PC-3 (cell line): ENCODE measurements at regions not wholly inside any gene's neighbourhood (a gene's known extent, or its start where the extent isn't known, plus 50 kb on each side); places are given as distances from the start of the nearest gene placed in this dataset.
A peak's percentile ranks its signal among the peaks of the same experiment; 100 is the strongest.

ENCODE experiments used
- ATAC-seq: fragments of 200-7000 bp; cut with Tn5 transposase; 2 replicates; pipeline ENCODE4 v1.9.1; 2020; ENCODE audit warnings: mild to moderate bottlenecking, moderate library complexity
- BruUV-seq: library from RNA; stranded (reverse); fragments of 400-500 nt; replicated peaks from 2 replicates; lab custom pipeline; 2021; lab: Mats Ljungman, UMichigan
- CTCF ChIA-PET: fragments of 300-600 bp; sonication (Branson Sonifier 250); formaldehyde crosslinking; loops from one replicate; lab custom pipeline; 2022; ENCODE audit warnings: antibody characterized with exemption; lab: Charles Lee
- POLR2A ChIA-PET: fragments of 300-600 bp; sonication (Branson Sonifier 250); formaldehyde crosslinking; loops from one replicate; lab custom pipeline; 2022; ENCODE audit warnings: antibody characterized with exemption; ENCODE audit not compliant: unreplicated experiment; lab: Charles Lee
- DNase-seq: peaks from one replicate; pipeline ENCODE4 v3.0.0-alpha.2; 2015
- H2AFZ ChIP-seq: fragments of 300-600 bp; sonication (generic); 2 replicates; pipeline ENCODE4 v1.6.0; 2016; ENCODE audit warnings: antibody characterized with exemption, low read length
- H3F3A ChIP-seq: fragments of 300-600 bp; sonication (generic); one replicate; pipeline ENCODE4 v1.6.0; 2017; ENCODE audit warnings: antibody characterized with exemption, low read length, control low read depth, mild to moderate bottlenecking; ENCODE audit not compliant: unreplicated experiment
- H3K27ac ChIP-seq: fragments of 300-600 bp; sonication (generic); 2 replicates; pipeline ENCODE4 v1.5.1; 2016; ENCODE audit warnings: mild to moderate bottlenecking, low read length
- H3K27me3 ChIP-seq: fragments of 300-600 bp; sonication (generic); 2 replicates; pipeline ENCODE4 v1.6.1; 2016; ENCODE audit warnings: low read length, mixed read lengths
- H3K36me3 ChIP-seq: fragments of 300-600 bp; sonication (generic); 2 replicates; pipeline ENCODE4 v1.6.1; 2016; ENCODE audit warnings: low read depth, mixed run types, low read length, mixed read lengths
- H3K4me1 ChIP-seq: fragments of 300-600 bp; sonication (generic); 2 replicates; pipeline ENCODE4 v1.5.1; 2016; ENCODE audit warnings: low read length; ENCODE audit not compliant: insufficient read depth
- H3K4me2 ChIP-seq: fragments of 300-600 bp; sonication (generic); 2 replicates; pipeline ENCODE4 v1.6.0; 2016; ENCODE audit warnings: low read length
- H3K4me3 ChIP-seq: fragments of 300-600 bp; sonication (generic); 2 replicates; pipeline ENCODE4 v1.5.1; 2016; ENCODE audit warnings: mild to moderate bottlenecking, low read length, mixed read lengths
- H3K79me2 ChIP-seq: fragments of 300-600 bp; sonication (generic); 2 replicates; pipeline ENCODE4 v1.6.1; 2017; ENCODE audit warnings: low read length, mixed read lengths
- H3K9ac ChIP-seq: fragments of 300-600 bp; sonication (generic); 2 replicates; pipeline ENCODE4 v1.6.0; 2016; ENCODE audit warnings: mild to moderate bottlenecking, low read length
- H3K9me2 ChIP-seq: fragments of 300-600 bp; sonication (generic); replicated peaks from 2 replicates; pipeline ENCODE4 v1.6.1; 2016; ENCODE audit warnings: mixed run types, low read length, mixed read lengths
- H3K9me3 ChIP-seq: fragments of 300-600 bp; sonication (generic); 2 replicates; pipeline ENCODE4 v1.6.1; 2016; ENCODE audit warnings: low read length, mixed read lengths
- H4K20me1 ChIP-seq: fragments of 300-600 bp; sonication (generic); 2 replicates; pipeline ENCODE4 v1.6.1; 2016; ENCODE audit warnings: low read length, mixed read lengths
- CTCF ChIP-seq: fragments of 300-600 bp; sonication (generic); conservative IDR thresholded peaks from 2 replicates; pipeline ENCODE4 v1.5.1; 2017; ENCODE audit warnings: antibody characterized with exemption, low read depth, mild to moderate bottlenecking, low read length
- EZH2 ChIP-seq: fragments of 300-600 bp; sonication (generic); IDR thresholded peaks from one replicate; pipeline ENCODE4 v1.6.1; 2017; ENCODE audit warnings: antibody characterized with exemption, mild to moderate bottlenecking, low read length; ENCODE audit not compliant: unreplicated experiment
- EZH2phosphoT487 ChIP-seq: fragments of 300-600 bp; sonication (generic); IDR thresholded peaks from 2 replicates; pipeline ENCODE4 v1.6.1; 2018; ENCODE audit warnings: mild to moderate bottlenecking, antibody characterized with exemption, low read length, borderline replicate concordance
- intact Hi-C: fragments of 100-400 bp; cut with micrococcal nuclease; formaldehyde crosslinking; loops from 2 replicates; pipeline ENCODE4 v1.9.0; 2023

GRCh38 chrX:78527818-78528217 is 131.3 kb downstream of the RTL3 start:
- Histone ChIP-seq H2AFZ (no peak overlapping the region), H3K9me3 (no peaks in the 10 kb centered on the region), H3F3A (no peaks in the 10 kb centered on the region), H3K4me3 (no peak overlapping the region), H3K9me2 (no peaks in the 10 kb centered on the region), H3K4me2 (peak overlapping the region; percentile 23; the same call in 1 of the 2 replicates), H3K4me1 (peaks cover 27% of the 10 kb centered on the region), H4K20me1 (no peaks in the 10 kb centered on the region), H3K79me2 (no peaks in the 10 kb centered on the region), H3K36me3 (no peaks in the 10 kb centered on the region), H3K27me3 (no peaks in the 10 kb centered on the region), H3K27ac (peak overlapping the region; percentile 72), H3K9ac (no peak overlapping the region)
- ATAC-seq (no peak), DNase-seq (no peak)
- POLR2A ChIA-PET: no interaction called here
- no TSS peak for BruUV-seq
- no peak for TF ChIP-seq EZH2phosphoT487
- TF ChIP-seq CTCF: no peak
- no peak for TF ChIP-seq EZH2
- CTCF ChIA-PET: no interaction called here
- intact Hi-C loops: no loop called here

- Histone ChIP-seq H3K9me2 (no peaks in the 10 kb centered on the region), H3K4me1 (peaks cover 21% of the 10 kb centered on the region), H3K79me2 (no peaks in the 10 kb centered on the region), H4K20me1 (no peaks in the 10 kb centered on the region), H3F3A (no peaks in the 10 kb centered on the region), H3K36me3 (no peaks in the 10 kb centered on the region), H2AFZ (no peak overlapping the region), H3K27me3 (no peaks in the 10 kb centered on the region), H3K4me3 (no peak overlapping the region), H3K27ac (peak overlapping the region; percentile 72), H3K4me2 (peak overlapping the region; percentile 23; the same call in 1 of the 2 replicates), H3K9me3 (no peaks in the 10 kb centered on the region), H3K9ac (no peak overlapping the region; the same call in 1 of the 2 replicates)
- BruUV-seq: no TSS peak
- DNase-seq: peak; percentile 78
- intact Hi-C loops: no loop called here
- CTCF ChIA-PET: no interaction called here
- TF ChIP-seq CTCF (no peak), EZH2 (no peak), EZH2phosphoT487 (no peak)
- POLR2A ChIA-PET: no interaction called here
- ATAC-seq: peak; percentile 68
These were observed 131.9 kb downstream of the RTL3 start for GRCh38 chrX:78527263-78527662.

- TF ChIP-seq CTCF (no peak), EZH2 (no peak), EZH2phosphoT487 (no peak)
- Histone ChIP-seq H3K4me2 (no peak overlapping the region), H4K20me1 (no peaks in the 10 kb centered on the region), H3K9ac (no peak overlapping the region), H2AFZ (no peak overlapping the region), H3K9me2 (no peaks in the 10 kb centered on the region), H3K27me3 (no peaks in the 10 kb centered on the region), H3F3A (no peaks in the 10 kb centered on the region), H3K9me3 (no peaks in the 10 kb centered on the region), H3K27ac (no peak overlapping the region), H3K4me1 (peaks cover 12% of the 10 kb centered on the region), H3K4me3 (no peak overlapping the region), H3K36me3 (no peaks in the 10 kb centered on the region), H3K79me2 (no peaks in the 10 kb centered on the region)
- ATAC-seq: no peak
- POLR2A ChIA-PET: no interaction called here
- no peak for DNase-seq
- CTCF ChIA-PET: no interaction called here
- intact Hi-C loops: no loop called here
- no TSS peak for BruUV-seq
These were observed 136.5 kb downstream of the RTL3 start for GRCh38 chrX:78522601-78523000.
